Activated CD4-positive, alpha-beta T cell treated with anti-CD3 and anti-CD28 coated beads for 48 hours (primary cell): ENCODE measurements at regions not wholly inside any gene's neighbourhood (a gene's known extent, or its start where the extent isn't known, plus 50 kb on each side); places are given as distances from the start of the nearest gene placed in this dataset.
"Not testable (repeated sequence)": the region's sequence is repeated elsewhere in the genome, so short reads cannot be mapped to it uniquely, and the experiment has no call there.

Source experiments
- DNase-seq: peaks from one replicate; pipeline ENCODE4 v3.0.0-alpha.2; 2020

DNA sequence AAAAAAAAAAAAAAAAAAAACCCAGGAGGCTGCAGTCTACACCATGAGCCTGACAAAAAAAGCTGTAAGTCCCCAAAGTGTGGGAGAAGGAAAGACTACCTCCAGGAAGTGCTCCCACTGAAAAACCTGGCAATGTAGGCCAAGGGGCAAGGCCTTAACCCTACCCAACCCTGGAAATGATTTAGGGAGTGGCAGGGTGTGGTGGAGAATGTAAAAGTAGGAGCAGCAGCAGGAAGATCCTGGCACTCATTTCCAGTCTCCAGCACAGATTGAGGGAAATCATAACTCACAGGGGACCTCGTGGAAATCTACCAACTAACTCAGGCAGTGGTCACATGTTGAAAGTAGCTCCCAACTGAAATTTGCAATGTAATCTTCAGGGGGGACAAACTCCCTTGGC is 839.5 kb downstream of the EPHA3 start:
- no peak for DNase-seq

GRCh38 chr3:89947337-89947954 is 840.0 kb downstream of the EPHA3 start:
- no peak for DNase-seq

DNA sequence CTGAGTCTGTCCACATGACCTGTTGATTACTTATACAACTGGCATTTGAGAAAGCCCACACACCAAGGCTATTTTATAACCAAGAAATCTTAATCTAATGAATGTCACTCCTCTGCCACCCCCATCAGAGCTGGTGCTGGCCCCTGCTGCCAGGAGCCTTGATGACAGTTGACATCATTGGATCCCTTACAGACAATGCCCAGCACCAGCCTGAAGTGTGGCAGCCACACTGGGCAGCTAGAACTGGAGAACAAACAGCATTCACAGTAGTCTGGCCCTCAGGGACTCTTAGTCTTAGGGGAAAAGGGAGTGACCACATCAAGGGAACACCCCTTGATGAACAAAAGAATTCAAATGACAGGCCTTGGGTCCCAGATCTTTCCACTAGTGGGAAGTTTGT is 840.6 kb downstream of the EPHA3 start:
- no peak for DNase-seq

DNA sequence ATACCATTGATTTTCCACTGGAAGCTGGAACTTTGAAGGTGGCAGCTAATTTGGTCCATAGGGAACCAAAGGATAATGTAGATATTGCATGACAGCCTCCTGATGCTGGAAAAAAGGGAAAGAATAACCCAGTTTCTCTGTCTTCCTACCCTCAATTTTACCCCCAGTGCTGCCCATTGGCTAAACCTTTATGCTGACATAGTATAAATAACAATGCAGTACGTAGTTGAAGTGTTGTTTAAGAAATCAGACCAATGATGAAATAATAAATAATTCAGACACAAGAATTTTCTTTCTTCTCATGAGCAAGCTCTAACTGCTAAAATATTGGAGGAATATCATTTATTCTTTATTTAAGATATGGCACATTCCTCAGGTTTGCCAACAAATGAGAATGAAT is 843.4 kb downstream of the EPHA3 start:
- no peak for DNase-seq

DNA sequence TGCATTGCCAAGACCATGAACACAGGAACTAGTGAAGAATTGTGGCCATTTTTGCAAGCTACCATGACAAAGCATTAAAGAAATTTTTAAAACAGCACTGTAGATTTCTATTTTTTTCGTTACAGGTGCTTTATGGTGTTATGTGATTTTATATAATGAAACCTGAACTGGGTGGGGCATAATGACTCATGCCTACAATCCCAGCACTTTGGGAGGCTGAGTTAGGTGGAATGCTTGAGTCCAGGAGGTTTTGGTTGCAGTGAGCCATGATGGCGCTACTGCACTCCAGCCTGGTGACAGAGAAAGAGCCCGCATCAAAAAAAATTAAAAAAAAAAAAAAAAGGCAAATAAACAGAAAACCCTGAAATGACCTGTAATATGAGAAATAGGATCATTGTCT is 846.7 kb downstream of the EPHA3 start:
- no peak for DNase-seq

GRCh38 chr3:89955156-89955555 is 847.7 kb downstream of the EPHA3 start:
- no peak for DNase-seq

DNA sequence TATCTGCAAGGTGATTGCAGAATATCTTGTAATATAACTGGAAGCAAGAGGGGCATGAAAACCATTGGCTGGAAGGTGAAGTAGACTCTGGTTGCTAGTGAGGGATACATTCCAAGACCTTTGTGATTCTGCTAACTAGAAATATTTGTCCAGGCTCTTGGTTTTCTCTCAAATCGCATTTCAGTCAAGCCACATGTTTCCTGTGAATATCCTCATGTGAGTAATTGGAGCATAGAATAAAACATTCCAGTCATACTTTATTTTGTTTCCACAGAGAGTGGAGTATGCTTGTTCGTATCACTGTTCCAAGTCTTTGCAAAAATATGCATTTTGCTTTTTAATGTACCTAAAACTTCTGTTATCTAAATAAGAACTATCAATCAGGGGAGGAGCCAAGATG is 850.0 kb downstream of the EPHA3 start:
- no peak for DNase-seq

DNA sequence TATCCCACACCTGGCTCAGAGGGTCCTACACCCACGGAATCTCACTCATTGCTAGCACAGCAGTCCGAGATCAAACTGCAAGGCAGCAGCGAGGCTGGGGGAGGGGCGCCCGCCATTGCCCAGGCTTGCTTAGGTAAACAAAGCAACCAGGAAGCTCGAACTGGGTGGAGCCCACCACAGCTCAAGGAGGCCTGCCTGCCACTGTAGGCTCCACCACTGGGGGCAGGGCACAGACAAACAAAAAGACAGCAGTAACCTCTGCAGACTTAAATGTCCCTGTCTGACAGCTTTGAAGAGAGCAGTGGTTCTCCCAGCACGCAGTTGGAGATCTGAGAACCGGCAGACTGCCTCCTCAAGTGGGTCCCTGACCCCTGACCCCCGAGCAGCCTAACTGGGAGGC is 850.7 kb downstream of the EPHA3 start:
- DNase-seq = not testable (repeated sequence)

DNA sequence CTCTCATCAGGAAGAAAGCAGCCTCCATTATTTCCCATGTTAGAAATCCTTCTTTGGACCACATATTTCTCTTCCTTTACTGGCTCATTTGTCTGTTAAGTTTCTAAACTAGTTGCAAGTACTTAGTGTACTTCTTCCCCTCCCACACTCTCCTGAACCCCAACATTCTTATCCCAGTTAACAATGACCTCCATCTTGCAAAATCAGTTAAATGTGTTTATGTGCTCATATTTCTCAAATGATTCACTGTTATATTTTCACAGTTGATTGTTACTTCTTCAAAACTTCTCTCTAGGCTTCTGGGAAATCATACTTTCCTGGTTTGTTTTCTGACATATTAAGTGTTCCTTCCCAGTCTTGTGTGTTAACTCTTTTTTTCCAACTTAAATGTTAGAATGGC is 856.9 kb downstream of the EPHA3 start:
- no peak for DNase-seq

GRCh38 chr3:89966877-89967665 is 859.6 kb downstream of the EPHA3 start:
- DNase-seq = no peak

DNA sequence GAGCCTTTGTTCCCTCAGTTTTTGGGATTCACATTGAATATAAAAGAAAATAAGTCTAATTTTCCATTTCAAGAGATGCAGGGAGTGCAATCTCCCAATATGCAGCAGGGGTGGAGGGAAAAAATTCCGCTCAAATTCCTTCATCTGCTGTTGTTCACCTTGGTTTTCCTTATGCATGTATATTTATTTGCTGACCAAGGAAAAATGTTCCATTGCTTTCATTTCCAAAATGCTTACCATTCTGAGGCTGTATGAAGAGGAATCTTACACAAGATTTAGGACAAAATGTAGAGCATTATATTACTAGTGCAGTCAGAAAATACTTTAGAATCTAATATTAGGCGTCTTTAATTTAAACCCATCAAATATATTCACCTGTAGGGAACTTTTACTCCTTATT is 863.9 kb downstream of the EPHA3 start:
- no peak for DNase-seq

DNA sequence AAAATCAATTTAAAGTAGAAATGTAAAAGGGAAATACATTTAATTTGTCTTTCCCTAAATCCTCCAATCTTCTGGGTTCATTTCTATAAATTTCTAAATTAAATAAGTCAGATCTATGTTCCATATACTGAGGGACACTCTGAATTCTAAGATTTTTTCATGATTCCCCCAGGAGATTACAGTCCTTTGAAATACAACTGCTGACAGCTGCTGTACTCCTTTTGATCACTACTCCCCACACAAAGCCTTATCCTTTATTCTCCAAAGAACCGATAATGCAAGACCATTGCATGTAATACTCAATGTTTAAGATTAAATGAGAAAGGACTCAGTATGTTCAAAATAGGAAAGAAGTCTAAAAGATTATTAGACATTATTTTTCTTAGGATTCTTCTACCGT is 865.7 kb downstream of the EPHA3 start:
- no peak for DNase-seq

GRCh38 chr3:89974903-89975519 is 867.6 kb downstream of the EPHA3 start:
- DNase-seq = no peak

- DNase-seq = no peak
Observed at GRCh38 chr3:89983449-89983848, 876.0 kb downstream of the EPHA3 start.

DNA sequence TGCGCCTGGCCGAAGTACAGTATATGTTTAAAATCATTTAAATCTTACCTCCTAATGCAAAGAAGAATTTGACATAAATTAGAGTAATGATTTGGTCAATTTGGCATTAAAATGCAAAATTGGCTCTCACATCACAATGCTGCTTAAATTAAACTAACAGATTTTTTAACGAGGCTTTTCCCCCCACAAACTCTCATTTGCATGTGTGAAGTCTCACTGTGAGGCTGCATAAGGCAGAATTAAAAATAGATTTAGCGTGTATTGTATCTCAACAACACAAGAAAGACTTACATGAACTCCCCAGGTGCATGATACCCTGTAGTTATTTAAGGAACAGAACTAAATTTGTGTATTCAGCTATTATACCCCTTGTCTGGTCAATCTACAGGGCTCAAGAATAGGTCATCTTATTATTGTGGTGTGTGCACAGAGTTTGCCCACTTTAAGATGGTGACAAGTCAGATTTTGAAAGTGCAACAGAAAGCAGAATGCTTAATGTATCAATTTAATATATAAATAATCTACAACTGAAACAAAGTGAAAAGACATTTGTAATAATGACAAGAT is 897.9 kb downstream of the EPHA3 start:
- no peak for DNase-seq

- DNase-seq = no peak
Observed at GRCh38 chr3:90007778-90008499, 900.5 kb downstream of the EPHA3 start.

GRCh38 chr3:90010341-90010740 is 902.9 kb downstream of the EPHA3 start:
- no peak for DNase-seq

GRCh38 chr3:90011131-90011530 is 903.7 kb downstream of the EPHA3 start:
- DNase-seq = no peak

DNA sequence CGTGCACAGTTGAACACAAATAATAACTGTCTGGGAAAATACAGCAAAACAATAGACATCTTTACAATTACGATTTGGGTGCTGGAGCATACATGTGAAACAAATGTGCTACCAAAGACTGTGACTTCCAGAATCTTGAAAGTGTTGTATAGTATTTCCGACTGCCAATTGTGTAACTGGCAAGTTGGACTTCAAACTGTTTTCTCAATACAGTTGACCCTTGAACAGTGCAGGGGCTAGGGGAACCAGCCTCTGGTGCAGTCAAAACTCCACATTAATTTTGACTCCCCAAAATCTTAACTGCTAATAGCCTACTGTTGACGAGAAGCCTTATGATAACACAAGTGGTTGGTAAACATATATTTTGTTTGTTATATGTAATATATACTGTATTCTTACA is 904.2 kb downstream of the EPHA3 start:
- no peak for DNase-seq

- DNase-seq = no peak
Observed at GRCh38 chr3:90011996-90012395, 904.6 kb downstream of the EPHA3 start.

DNA sequence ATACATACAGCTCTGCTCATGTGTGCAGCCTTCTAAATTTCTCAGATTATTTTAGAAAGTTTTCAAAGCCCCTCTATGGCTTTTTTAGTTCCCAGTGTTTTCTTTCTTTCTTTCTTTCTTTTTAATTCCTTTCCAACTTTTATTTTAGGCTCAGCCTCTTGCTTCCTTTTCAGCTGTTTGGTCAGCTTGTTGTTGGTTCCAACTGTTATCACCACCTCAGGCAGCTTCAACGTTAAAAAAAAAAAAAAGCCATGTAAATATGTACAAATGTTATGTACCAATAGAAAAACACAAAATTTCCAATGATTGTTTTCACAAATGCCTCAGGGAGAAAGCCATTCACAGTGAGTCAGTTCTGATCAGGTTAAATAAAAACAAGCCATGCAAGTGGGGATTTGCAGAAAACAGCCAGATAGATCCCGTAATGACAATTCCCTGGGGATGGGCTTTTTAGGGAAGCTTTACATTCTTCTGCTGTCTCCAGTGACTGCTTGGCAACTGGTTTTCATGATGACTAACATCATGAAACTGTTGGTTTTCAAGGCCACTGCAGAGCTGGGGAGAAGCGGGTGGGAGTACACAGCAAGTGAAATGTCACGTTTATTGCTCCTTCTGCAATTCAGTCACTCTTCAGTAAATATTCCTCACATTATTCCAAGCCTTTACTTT is 908.4 kb downstream of the EPHA3 start:
- no peak for DNase-seq

GRCh38 chr3:90016555-90016954 is 909.1 kb downstream of the EPHA3 start:
- DNase-seq = no peak

DNA sequence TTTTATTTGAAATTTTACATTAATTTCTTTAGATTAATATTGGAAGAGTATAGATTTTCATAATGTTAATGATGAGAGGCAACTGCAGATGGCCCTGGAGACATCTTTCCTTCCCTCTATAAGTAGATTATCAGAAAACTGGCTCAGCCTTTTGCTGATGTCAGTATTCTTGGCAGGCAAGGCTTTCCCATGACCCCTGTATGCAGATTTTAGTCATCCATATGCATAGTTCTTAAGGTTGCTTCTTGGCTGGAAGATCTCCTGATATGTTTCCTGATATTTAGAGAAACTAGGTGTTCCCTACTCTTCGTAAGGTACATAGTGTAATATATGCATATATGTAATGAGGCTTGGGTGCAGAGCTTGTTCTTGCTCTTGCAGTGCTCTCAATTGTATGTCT is 911.4 kb downstream of the EPHA3 start:
- DNase-seq = no peak
